NOMO-1 treated with DMSO at 0.1 percent for 48 hours (cell line): ENCODE measurements at regions not wholly inside any gene's neighbourhood (a gene's known extent, or its start where the extent isn't known, plus 50 kb on each side); places are given as distances from the start of the nearest gene placed in this dataset.
"Not testable (repeated sequence)": the region's sequence is repeated elsewhere in the genome, so short reads cannot be mapped to it uniquely, and the experiment has no call there.

Source experiments
- DNase-seq: peaks from one replicate; lab custom pipeline; 2025; ENCODE audit not compliant: unreplicated experiment; lab: John Stamatoyannopoulos, UW

DNA sequence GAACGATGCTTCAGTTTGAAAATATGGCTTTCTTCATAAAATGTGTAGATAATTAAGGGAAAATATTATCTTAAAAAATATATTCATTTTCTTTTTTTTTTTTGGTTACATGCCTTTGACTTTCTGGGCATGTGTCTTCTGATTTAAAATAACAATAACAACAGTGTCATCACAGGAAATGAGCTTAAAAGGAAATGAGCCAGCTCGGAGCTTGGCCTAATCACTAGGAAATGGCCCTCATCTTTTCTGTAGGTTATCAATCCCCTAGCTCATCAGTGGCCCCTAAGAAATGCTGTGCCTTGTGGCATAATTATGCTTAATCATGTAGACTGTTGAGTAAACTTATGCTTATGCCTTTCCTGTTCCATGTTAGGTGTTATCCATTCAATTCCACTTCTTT lies 141.8 kb upstream of the FHL2 start:
- no peak for DNase-seq

DNA sequence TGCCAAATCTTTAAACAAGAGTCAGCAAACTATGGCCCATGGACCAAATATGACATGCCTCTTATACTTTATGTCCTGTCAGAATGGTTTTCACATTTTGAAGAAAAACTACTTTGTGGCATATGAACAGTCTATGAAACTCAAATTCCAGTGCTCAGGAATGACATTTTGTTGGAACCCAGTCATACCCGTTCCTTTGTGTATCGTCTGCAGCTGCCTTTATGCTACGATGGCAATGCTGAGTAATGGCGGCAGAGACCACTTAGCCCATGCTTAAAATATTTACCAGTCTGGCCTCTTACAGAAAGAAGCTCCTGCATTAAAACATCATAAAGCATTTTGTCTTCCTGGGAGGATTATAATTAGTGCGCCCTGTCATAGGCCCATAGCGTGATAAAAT lies 140.5 kb upstream of the FHL2 start:
- DNase-seq = no peak

DNA sequence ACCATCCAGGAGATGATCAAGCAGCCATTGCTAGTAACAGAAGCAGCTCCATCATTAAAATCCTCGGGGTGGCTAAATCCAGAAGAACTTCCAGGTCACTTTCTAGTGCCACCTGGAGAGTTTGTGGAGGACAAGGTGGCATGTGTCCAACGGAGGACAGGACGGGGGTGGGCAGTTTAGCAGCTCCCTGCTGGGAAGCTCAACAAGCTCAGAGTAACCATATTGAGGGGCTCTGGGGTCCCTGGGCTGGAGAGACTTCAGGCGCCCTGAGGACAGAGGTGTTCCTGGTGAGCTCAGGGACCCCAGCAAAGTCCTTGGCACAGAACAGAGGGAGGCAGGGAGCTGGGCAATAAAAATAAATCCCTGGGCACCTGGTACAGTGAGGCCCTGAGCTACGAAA lies 140.0 kb upstream of the FHL2 start:
- DNase-seq = no peak

DNA sequence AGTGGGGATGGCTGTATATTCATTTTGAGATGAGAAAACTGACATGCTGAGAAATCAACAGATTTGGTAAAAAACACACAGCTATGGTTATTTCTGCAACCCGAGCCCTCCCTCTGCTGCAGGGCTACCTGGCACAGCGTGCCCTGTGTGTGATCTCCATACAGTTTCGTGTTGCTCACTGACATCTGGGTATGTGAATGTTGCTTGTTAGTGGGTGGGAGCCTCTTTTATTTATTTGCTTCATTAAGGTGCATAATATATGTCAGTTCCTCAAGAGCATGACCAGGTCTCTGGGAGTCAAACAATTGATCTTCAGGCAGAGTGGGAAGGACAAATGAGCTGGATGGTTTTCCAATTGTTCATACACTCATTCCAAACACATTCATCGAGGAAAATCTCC lies 139.1 kb upstream of the FHL2 start:
- DNase-seq = no peak

DNA sequence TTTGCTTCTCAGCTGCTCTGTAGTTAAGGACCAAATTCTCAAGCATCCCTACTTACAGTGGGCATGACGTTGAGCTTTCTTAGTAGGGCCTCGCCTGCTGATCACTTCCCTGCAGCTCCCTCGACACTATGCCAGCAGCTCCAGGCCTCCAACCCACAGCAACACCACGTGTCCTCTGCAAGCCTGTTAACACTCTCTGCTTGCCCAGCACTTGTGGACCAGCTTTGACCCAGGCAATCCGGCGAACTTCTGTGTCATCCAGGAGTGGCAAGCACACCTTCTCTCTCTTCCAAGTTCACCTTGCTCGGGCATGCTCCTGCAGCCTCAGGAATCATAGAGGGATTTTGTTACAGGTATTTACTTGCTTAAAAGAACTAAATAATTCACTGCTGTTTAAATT lies 138.6 kb upstream of the FHL2 start:
- no peak for DNase-seq

DNA sequence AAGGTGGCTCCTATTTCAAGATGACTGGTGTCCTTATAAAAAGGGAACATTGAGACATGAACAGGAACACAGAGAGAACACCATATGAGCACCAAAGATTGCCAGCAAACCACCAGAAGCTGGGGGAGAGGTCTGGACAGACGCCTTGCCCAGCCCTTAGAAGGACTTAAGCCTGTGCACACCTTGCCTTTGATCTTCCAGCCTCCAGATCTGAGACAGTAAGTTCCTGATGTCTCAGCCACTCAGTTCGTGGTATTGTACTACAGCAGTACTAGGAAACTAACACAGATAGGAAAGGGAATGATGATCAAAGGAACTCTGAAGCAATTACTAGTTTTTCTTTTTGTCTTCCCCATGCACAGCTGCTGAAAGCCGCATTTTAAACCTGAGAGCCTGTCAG lies 137.3 kb upstream of the FHL2 start:
- DNase-seq = no peak

DNA sequence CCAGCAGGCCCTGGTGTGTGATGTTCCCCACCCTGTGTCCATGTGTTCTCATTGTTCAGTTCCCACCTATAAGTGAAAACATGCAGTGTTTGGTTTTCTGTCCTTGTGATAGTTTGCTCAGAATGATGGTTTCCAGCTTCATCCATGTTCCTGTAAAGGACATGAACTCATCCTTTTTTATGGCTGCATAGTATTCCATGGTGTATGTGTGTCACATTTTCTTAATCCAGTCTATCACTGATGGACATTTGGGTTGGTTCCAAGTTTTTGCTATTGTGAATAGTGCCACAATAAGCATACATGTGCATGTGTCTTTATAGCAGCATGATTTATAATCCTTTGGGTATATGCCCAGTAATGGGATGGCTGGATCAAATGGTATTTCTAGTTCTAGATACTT lies 130.4 kb upstream of the FHL2 start:
- DNase-seq = not testable (repeated sequence)

DNA sequence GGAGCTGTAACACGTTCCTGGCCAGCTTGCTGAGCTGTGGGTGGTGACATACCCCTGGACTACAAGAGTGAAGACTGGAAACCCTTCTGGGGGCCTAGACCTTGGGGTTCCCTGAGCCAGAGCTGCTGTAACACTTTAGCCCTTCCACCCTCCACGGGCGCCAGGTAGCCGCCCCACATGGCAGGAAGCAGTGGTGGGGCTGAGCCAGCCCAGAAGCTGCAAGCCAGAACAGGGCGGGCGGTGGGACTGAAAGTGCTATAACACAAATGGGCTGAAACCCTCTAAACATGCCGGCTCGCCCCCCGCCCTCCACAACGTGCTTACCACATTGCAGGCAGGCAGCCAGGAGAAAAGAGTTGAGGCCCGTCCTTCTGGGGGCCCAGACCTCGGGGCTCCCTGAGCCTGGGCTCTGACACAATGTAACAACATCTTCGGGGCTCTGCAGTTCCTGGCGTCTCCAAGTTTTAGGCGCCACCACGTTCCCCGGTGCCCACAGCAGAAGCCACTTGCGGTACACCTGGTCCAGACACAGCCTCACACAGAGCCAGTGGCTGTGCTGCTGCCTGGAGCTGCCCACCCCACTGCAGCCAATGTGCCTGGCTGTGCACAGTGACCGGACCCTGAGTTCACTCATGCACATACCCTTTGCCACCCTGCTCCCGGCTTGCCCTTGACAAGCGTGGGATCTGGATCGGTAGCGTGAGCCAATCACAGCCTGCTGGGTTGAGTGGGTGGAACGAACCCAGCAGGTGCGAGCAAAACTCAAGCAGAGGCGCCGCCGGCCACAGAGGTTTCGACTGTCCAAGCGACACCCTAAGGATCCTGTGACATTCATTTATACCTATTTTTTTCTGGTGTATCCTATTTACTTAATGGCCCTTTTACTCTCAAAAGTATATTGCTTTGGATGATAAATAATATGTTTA lies 127.4 kb upstream of the FHL2 start:
- DNase-seq = no peak

DNA sequence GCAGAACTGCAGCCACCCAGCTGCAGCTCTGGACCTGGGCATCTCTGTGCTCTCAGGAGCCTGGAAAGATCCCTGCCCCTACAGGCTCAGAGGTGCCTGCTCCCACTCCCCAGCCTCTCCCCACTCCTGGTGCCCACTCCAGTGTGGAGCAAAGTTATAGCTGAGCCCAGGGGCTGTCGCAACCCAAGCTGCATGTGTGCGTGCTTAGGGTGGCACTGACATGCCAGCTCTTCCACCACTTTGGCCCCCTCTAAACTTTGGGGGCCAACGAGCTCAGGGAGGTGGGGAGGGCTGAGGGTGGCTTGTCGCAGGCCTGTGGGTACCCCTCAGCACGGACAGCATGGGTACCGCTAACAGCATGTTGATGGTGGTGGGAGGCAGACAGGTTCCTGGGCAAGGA lies 126.3 kb upstream of the FHL2 start:
- no peak for DNase-seq

DNA sequence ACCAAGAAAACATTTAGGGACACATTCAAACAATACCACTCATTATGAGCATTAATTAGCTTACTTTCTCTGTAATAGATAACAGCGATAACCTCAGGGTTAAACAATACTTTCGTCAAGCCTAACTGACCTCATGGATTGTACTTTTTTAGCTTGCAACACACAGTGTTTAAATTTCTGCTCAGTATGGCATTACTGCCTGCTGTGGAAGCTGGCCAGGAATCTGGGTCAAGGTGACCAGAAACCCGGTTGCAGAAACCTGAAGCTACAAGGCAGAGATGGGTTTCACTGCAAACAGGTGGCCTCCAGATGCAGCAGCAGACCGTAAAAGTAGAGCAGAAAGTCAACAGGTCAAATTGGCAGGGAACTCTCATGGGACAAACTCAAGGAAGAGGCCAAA lies 123.8 kb upstream of the FHL2 start:
- DNase-seq = no peak

DNA sequence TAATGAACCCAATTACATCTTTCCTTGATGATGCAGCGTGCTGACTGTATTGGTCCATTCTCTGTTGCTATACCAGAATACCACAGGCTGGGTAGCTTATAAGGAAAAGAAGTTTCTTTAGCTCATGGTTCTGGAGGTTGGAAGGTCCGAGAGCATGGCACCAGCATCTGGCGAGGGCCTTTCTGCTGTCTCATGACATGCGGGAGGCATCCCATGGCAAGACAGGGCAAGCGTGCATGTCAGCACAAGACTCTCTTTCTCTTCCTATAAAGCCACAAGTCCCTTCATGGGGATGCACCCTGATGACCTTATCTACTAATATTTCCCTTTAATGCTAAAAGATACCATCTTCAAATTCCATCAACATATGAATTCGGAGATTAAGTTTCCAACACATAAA lies 122.8 kb upstream of the FHL2 start:
- no peak for DNase-seq

DNA sequence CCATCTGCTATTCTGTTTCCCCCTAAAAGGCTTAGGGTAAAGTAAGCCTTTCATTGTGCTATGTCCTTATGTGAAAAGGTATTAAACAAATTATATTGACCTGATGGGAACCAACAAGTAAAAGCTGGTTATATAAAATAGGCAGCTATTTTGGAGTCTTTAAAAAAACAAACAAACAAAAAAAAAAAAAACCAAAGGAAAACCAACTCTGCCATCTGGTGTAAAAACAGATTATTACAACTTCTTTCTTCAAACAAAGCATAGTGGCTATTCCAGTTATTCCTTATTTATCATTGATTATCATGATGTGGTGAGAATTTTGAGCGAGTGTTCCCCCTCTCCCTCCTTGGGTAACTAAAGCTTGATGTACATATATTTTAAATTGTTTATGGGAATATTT lies 122.3 kb upstream of the FHL2 start:
- DNase-seq = peak; percentile 3

DNA sequence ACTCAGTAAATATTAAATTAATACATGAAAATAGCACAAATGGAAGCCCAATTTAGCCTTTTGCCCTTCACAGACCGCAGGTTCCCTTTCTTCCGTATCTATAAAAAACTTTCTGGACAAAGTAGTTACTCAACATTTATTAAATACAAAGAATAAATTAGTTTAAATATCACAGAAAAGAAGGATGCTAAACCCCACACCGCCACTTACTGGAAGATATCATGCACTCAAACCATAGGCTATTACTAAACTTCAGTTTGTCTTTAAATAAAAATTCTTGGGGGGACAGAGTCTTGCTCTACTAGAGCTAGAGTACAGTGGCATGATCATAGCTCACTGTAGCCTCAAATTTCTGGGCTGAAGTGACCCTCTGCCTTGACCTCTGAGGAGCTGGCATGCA lies 120.7 kb upstream of the FHL2 start:
- peak; percentile 10 for DNase-seq

DNA sequence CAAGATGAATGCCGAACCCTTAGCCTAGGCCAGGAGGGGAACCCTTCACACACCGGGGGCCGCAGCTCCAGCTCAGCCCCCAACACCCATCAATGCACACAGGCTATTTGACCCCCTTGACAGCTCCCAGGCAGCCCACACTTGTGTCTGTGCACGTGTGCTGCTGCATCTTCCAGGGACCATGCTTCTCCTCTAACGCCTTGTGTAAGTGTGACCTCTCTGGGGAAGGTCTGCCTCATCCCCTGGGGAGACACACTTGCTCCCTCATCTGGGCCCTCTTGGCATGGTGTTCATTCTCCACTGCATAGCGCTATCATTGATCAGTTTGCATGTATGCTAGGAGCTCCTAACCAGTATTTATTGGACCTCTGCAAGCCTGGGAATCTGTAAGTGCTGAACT lies 120.0 kb upstream of the FHL2 start:
- no peak for DNase-seq

DNA sequence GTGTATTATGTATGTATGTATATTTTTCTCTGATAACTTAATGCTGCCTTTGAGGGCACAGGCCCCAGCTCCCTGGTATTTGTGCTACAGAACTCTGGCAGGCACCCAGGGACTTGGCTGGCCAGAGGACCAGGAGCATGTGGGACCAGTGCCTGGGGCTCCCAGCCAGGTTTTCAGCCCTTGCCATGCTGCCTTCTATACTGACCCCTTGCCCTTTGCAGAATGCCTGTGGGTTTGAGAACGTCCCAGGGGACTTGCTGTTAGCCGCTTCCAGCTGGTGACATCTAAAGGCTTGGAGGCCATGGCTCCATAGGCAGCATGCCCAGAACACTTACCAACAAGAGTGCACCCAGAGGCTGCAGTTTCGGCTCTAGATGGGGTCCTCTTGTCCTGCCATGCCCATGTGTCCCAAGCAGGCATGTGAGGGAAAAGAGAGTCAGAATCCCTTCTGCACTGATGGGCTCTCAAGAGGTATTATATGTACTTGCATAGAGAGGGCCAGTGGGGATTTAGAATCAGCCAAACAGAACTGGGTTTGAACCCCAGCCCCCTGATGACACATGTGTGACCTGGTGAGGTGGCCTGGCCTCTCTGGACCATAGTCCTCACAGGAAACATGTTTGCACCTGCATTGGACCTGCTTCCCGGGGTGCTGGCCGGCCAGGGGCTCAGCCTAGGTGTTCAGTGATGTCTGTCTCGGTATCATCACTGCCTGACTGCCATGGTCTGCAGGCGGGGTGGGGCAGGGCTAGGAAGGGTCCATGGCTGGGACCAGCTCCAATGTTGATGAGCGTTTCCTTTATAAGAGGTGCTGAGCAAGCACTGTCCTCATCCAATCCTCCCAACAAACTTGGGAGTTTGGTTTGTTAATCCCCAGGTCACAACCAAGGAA lies 119.2 kb upstream of the FHL2 start:
- DNase-seq = no peak

DNA sequence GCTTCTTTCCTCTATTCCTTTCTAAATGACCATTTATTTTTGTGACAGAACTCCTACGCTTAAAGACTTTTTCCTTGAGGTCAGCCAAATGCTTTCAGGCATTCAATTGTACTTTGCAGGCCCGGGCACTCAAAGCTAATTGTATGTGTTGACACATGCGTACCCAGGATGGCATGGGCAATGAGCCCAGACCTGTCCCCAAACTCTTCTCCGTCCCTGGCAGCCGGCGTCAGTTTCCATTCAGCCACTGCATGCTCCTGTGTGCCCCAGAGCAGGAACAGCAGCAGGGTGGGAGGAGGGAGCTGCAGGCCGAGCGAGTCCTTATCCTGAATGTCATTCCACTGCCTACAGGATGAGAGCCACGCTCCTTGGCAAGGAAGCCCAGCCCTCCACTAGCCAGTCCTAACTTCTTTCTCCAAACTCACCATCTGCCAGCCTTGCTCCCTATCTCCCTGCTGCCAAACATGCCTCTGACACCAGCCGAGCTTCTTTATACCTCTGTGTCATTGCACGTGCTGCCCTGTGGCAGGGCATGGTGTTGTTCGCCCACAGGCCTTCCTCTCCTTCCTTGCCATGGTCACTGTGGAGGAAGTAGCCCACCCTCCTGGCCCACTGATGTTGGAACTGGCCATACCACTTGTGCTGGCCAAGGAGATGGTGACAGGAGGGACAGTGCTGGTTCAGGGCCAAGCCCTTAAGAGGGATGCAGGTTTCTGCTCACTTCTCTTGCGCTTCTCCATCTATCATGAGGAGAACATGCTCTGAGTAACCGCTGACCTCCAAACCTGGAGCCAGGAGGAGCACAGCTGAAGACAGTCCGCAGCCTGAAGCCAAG lies 116.9 kb upstream of the FHL2 start:
- no peak for DNase-seq

DNA sequence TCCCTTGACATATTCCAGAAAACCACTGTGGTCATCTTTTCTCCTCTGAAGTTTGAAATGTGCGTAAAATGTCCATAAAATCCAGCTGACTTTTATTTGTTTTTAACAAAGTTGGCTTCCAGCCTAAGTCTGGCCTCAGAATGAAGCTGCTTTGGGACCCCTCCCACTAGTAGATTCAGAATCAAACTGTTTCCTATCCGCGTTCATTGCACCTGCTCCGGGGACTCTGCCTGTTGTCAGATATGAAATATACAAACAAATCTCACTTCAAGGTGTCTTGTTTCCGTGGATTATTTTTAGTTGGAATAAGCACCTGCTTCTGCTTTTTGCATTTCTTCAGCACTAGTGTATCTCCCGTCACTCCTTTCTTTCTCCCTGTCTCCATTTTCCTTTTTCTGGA lies 115.7 kb upstream of the FHL2 start:
- no peak for DNase-seq

DNA sequence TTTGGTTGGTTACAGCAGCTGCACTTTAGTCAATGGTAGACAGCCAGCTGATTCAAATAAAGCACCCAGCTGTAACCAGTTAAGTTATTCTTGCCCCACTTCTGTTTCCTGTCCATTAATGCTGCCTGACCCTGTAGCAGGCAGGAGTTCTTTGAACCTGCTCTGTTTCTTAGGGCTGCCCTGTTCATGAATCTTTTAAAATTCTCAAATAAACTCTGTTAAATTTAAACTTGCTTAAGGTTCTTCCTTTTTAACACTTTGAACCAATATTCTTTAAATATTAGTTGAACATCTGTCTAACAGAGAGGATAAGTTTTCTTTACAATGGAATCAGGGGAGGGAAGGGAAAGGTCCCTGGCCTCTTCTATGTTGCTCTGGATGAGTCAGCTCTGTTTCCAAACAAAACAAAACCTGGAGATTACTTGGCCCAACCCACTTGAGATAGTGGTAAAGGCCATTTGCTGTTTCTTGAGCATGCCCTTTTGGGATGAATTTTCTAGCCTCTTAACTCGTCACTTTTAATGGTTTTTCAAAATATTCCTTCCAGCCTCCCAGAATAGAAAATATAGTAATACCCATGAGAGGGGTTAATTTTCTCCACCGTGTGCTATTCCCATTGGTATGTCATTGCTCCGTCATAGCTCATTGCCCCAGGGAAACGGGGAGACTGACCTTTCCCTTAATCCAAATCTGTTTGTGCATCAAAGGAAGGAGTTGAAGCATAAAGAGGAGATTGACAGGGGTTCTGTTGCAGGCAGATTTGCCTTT lies 112.1 kb upstream of the FHL2 start:
- DNase-seq = no peak

DNA sequence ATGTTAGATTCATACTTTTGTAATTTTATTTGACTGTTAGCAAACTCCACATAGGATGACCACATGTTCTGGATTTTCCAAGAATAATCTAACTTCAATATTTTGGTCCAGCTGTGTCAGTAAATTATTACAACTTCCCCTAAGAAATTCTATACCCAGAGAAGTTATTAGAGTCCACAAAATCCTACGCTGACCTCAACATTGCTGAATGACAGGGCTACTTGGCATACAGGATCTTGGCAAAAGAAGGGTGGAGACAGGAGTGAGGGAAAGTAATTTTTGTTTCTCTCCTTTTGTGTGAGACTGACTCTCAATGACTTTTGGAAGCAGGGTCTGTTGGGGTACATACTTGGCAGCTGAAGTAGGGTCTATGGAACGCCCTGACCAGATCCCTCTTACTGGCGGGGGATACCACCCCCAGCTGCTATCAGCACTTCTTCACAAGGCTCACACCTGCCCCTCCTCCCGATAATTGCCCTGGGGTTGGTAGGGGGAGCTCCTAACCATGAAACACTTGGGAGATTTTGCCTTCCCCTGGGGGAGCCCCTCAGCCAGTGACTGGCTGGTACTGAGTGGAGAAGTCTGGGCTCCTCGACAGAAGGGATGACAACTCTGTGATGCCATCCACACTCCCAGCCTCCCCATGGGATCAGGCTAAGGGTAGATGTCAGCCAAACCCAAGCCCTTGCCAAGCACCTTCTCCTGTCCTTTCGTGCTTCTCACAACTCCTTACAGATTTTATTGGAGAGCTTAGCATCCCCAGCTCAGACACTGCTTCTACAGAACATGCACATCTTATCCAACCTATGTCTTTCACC lies 110.6 kb upstream of the FHL2 start:
- DNase-seq = no peak

DNA sequence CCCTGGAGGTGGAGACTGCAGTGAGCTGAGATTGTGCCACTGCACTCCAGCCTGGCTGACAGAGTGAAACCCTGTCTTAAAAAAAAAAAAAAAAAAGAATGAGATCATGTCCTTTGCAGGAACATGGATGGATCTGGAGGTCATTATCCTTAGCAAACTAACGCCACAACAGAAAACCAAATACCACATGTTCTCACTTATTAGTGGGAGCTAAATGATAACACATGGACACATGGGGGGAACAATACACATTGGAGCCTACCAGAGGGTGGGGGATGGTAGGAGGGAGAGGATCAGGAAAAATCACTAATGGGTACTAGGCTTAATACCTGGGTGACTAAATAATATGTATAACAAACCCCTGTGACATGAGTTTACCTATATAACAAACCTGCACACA lies 108.0 kb upstream of the FHL2 start:
- not testable (repeated sequence) for DNase-seq
